Head of caudate nucleus (tissue), 42 donors: ENCODE measurements at regions not wholly inside any gene's neighbourhood (a gene's known extent, or its start where the extent isn't known, plus 50 kb on each side); places are given as distances from the start of the nearest gene placed in this dataset.
A peak's percentile ranks its signal among the peaks of the same experiment; 100 is the strongest.

Experiments used
- DNase-seq, 42 donors: peaks; one replicate each; pipeline versions ENCODE4 v3.0.0 to v3.0.0-alpha.2; 2020 to 2021; ENCODE audit warnings: mixed read lengths in 7 of 42
- intact Hi-C: fragments of 100-400 bp; cut with DNase I; formaldehyde crosslinking; loops from one replicate; pipeline ENCODE4 v1.15.0; 2022

GRCh38 chr14:103255555-103255954, 78.5 kb upstream of the EIF5 start:
- DNase-seq: no peak
- intact Hi-C loops: no loop called here

- intact Hi-C loops: no loop called here
- no peak for DNase-seq
These were observed 77.6 kb upstream of the EIF5 start for GRCh38 chr14:103256406-103256805.

GRCh38 chr14:103257211-103257962, 76.7 kb upstream of the EIF5 start:
- DNase-seq: no peak
- intact Hi-C loops: no loop called here

GRCh38 chr14:103258211-103258610, 75.8 kb upstream of the EIF5 start:
- no peak for DNase-seq
- intact Hi-C loops: no loop called here

GRCh38 chr14:103259184-103259583, 74.9 kb upstream of the EIF5 start:
- no peak for DNase-seq
- intact Hi-C loops: no loop called here

GRCh38 chr14:103259801-103260628, 74.0 kb upstream of the EIF5 start:
- peak in 6 of 42 donors; percentile 7 to 60 (median 16) for DNase-seq
- intact Hi-C loops: no loop called here

- intact Hi-C loops: no loop called here
- DNase-seq: peak in 17 of 42 donors; percentile 13 to 62 (median 27)
These were observed 73.4 kb upstream of the EIF5 start for GRCh38 chr14:103260629-103261124.

GRCh38 chr14:103267226-103267910, 66.7 kb upstream of the EIF5 start:
- intact Hi-C loops: no loop called here
- DNase-seq: peak in 1 of 42 donors; percentile 22

- peak in 1 of 42 donors; percentile 14 for DNase-seq
- intact Hi-C loops: no loop called here
These were observed 62.8 kb upstream of the EIF5 start for GRCh38 chr14:103271189-103271588.

- DNase-seq: peak in 2 of 42 donors; percentile 16 to 40
These were observed 60.8 kb upstream of the EIF5 start for GRCh38 chr14:103273145-103273744.

GRCh38 chr14:103273745-103274615, 60.1 kb upstream of the EIF5 start:
- intact Hi-C loops: no loop called here
- peak in 1 of 42 donors; percentile 20 for DNase-seq

More at GRCh38 chr14:103273145-103273744, 60.8 kb upstream of the EIF5 start:
- intact Hi-C loops: no loop called here

- intact Hi-C loops: no loop called here
- DNase-seq: no peak
These were observed 59.0 kb upstream of the EIF5 start for GRCh38 chr14:103275000-103275399.

GRCh38 chr14:103277931-103278330, 56.1 kb upstream of the EIF5 start:
- DNase-seq: no peak
- intact Hi-C loops: no loop called here

GRCh38 chr14:103279142-103280025, 54.7 kb upstream of the EIF5 start:
- intact Hi-C loops: no loop called here
- peak in 4 of 42 donors; percentile 14 to 25 (median 21) for DNase-seq

- intact Hi-C loops: no loop called here
These were observed 53.6 kb upstream of the EIF5 start for GRCh38 chr14:103280278-103280928.

GRCh38 chr14:103281496-103282231, 52.4 kb upstream of the EIF5 start:
- intact Hi-C loops: no loop called here

More at GRCh38 chr14:103280278-103280928, 53.6 kb upstream of the EIF5 start:
- DNase-seq: peak in 1 of 42 donors; percentile 20

More at GRCh38 chr14:103281496-103282231, 52.4 kb upstream of the EIF5 start:
- DNase-seq: peak in 3 of 42 donors; percentile 16 to 25 (median 23)
